NCI-H1694 treated with DMSO at 0.1 percent for 48 hours (cell line): ENCODE measurements at regions not wholly inside any gene's neighbourhood (a gene's known extent, or its start where the extent isn't known, plus 50 kb on each side); places are given as distances from the start of the nearest gene placed in this dataset.
"Not testable (repeated sequence)": the region's sequence is repeated elsewhere in the genome, so short reads cannot be mapped to it uniquely, and the experiment has no call there.

ENCODE experiments used
- DNase-seq: peaks from one replicate; lab custom pipeline; 2025; lab: John Stamatoyannopoulos, UW

- DNase-seq: no peak
Measured at GRCh38 chr2:122322815-122323214, 567.4 kb downstream of the TSN start.

GRCh38 chr2:122323927-122324326 lies 568.5 kb downstream of the TSN start:
- no peak for DNase-seq

- no peak for DNase-seq
Measured at GRCh38 chr2:122326471-122326870, 571.0 kb downstream of the TSN start.

GRCh38 chr2:122328816-122329215 lies 573.4 kb downstream of the TSN start:
- no peak for DNase-seq

GRCh38 chr2:122329278-122329677 lies 573.8 kb downstream of the TSN start:
- DNase-seq: no peak

- DNase-seq: no peak
Measured at GRCh38 chr2:122333932-122334331, 578.5 kb downstream of the TSN start.

- DNase-seq: no peak
Measured at GRCh38 chr2:122338000-122338399, 582.5 kb downstream of the TSN start.

- no peak for DNase-seq
Measured at GRCh38 chr2:122340246-122340645, 584.8 kb downstream of the TSN start.

- no peak for DNase-seq
Measured at GRCh38 chr2:122341007-122341406, 585.6 kb downstream of the TSN start.

- not testable (repeated sequence) for DNase-seq
Measured at GRCh38 chr2:122352151-122352550, 596.7 kb downstream of the TSN start.

- no peak for DNase-seq
Measured at GRCh38 chr2:122357998-122358397, 602.5 kb downstream of the TSN start.

- DNase-seq: no peak
Measured at GRCh38 chr2:122358729-122359128, 603.3 kb downstream of the TSN start.

- no peak for DNase-seq
Measured at GRCh38 chr2:122363885-122364284, 608.4 kb downstream of the TSN start.

- DNase-seq: no peak
Measured at GRCh38 chr2:122366427-122366826, 611.0 kb downstream of the TSN start.

GRCh38 chr2:122366969-122367645 lies 611.7 kb downstream of the TSN start:
- no peak for DNase-seq

- DNase-seq: no peak
Measured at GRCh38 chr2:122367646-122368010, 612.2 kb downstream of the TSN start.

- no peak for DNase-seq
Measured at GRCh38 chr2:122368576-122369243, 613.3 kb downstream of the TSN start.

GRCh38 chr2:122378521-122378920 lies 623.1 kb downstream of the TSN start:
- peak; percentile 41 for DNase-seq

GRCh38 chr2:122384768-122385333 lies 629.4 kb downstream of the TSN start:
- DNase-seq: no peak

GRCh38 chr2:122388208-122388607 lies 632.8 kb downstream of the TSN start:
- no peak for DNase-seq

- no peak for DNase-seq
Measured at GRCh38 chr2:122389694-122390093, 634.2 kb downstream of the TSN start.

- no peak for DNase-seq
Measured at GRCh38 chr2:122390406-122390805, 635.0 kb downstream of the TSN start.

- no peak for DNase-seq
Measured at GRCh38 chr2:122391726-122392125, 636.3 kb downstream of the TSN start.

- DNase-seq: no peak
Measured at GRCh38 chr2:122395687-122396086, 640.2 kb downstream of the TSN start.
